PC-9 (cell line): ENCODE measurements at regions not wholly inside any gene's neighbourhood (a gene's known extent, or its start where the extent isn't known, plus 50 kb on each side); places are given as distances from the start of the nearest gene placed in this dataset.

Experiments
- EZH2 ChIP-seq: fragments of 200-600 bp; sonication (generic); IDR thresholded peaks from 2 replicates; pipeline ENCODE4 v1.8.0; 2017; ENCODE audit warnings: antibody characterized with exemption, low read depth
- TF ChIP-seq, protein P1 (sequence below): fragments of 200-600 bp; sonication (generic); conservative IDR thresholded peaks from 2 replicates; pipeline ENCODE4 v1.6.1; 2017; ENCODE audit warnings: mixed run types, antibody characterized with exemption, mild to moderate bottlenecking, moderate library complexity

DNA sequence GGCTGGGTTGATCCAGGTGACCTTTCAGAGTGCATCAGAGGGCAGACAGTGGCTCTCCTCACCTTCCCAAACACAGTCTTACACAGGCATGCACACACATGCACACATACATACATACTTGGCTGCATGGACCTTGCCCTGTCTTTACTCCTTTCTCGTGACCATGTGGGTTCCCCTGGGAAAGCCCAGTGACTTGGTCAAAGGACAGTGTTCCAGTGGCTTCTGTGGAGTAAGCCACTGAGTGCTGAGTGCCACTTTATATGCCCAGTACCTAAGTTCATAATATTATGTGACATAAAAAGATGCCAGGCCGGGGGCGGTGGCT lies 249.4 kb downstream of the MYCN start:
- TF ChIP-seq, protein P1, sequence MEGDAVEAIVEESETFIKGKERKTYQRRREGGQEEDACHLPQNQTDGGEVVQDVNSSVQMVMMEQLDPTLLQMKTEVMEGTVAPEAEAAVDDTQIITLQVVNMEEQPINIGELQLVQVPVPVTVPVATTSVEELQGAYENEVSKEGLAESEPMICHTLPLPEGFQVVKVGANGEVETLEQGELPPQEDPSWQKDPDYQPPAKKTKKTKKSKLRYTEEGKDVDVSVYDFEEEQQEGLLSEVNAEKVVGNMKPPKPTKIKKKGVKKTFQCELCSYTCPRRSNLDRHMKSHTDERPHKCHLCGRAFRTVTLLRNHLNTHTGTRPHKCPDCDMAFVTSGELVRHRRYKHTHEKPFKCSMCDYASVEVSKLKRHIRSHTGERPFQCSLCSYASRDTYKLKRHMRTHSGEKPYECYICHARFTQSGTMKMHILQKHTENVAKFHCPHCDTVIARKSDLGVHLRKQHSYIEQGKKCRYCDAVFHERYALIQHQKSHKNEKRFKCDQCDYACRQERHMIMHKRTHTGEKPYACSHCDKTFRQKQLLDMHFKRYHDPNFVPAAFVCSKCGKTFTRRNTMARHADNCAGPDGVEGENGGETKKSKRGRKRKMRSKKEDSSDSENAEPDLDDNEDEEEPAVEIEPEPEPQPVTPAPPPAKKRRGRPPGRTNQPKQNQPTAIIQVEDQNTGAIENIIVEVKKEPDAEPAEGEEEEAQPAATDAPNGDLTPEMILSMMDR, result no peak
- no peak for TF ChIP-seq EZH2
